ENCODE measurements at regions not wholly inside any gene's neighbourhood (a gene's known extent, or its start where the extent isn't known, plus 50 kb on each side); places are given as distances from the start of the nearest gene placed in this dataset.
A peak's percentile ranks its signal among the peaks of the same experiment; 100 is the strongest.

DNA sequence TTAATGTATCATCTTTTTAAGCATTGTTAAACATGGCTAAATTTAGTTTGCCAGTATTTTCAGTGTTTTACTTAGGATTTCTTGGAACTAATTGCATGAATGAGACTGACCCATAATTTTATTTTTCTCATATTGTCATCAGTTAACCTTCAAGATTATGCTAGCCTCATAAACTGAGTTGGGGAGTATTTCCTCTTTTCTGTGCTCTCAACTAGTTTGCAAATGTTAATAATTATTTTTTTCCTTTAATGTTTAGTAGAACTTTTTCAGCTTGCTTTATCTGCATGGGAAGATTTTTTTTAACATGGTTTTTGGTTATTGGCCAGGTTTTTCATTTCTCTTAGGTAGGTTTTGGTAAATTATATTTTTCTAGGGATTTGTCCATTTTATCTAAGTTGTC is 235.4 kb upstream of the SESN3 start:
- DNase-seq: no peak

DNA sequence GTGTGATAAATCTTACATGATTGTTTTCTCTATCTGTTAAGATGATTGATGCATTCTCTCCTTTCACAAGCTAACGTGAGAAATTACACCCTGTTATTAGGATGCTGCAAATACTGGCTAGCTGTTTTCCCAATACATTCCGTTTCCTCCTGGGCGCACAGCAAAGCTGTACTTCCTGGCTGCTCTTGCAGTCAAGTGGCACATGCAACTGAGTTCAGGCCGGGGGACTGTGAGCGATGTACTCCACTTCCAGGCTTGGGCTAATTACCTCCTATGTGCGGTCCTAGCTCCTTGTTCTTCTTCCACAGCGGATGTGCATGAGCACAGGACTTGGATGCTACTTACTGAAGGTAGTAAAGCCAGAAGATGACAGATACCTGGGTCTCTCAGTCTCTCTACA is 234.9 kb upstream of the SESN3 start:
- DNase-seq: no peak

DNA sequence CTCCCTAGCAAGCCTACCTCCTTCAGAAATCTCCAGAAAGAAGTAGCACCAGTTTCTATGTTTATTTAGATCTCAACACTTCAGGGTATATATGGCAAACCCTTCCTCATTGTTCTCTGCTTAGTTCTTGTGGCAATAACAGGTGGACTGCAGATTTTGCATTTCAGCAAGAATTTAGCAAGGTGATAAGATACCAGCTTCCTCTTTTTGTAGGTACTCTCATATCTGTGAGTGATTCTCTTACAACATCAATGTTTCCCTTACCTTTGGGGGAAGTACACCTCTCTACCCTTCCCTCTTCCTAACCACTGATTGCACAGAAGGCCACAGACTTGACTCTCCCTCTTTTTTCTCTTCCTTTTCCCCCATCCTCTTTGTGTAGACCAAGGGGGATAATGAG is 230.9 kb upstream of the SESN3 start:
- no peak for DNase-seq

DNA sequence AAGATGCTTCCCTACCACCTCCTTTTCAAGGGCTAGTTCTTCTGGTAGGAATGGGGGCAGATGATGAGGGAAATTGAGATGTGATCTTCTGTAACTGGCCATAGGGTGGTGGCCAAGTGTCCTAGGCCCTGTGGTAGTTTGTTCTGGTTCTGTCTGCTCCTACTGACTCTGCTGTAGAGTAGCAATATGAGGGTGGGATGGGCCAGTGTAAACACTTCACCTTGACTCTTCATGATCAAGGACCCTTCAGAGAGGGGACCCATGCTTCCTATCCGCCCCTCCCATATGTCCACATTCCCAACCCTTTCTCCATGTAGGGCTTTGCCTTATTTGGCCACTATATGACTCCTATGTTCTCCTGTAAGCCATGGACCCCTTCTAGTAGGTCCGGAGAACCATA is 230.3 kb upstream of the SESN3 start:
- no peak for DNase-seq

DNA sequence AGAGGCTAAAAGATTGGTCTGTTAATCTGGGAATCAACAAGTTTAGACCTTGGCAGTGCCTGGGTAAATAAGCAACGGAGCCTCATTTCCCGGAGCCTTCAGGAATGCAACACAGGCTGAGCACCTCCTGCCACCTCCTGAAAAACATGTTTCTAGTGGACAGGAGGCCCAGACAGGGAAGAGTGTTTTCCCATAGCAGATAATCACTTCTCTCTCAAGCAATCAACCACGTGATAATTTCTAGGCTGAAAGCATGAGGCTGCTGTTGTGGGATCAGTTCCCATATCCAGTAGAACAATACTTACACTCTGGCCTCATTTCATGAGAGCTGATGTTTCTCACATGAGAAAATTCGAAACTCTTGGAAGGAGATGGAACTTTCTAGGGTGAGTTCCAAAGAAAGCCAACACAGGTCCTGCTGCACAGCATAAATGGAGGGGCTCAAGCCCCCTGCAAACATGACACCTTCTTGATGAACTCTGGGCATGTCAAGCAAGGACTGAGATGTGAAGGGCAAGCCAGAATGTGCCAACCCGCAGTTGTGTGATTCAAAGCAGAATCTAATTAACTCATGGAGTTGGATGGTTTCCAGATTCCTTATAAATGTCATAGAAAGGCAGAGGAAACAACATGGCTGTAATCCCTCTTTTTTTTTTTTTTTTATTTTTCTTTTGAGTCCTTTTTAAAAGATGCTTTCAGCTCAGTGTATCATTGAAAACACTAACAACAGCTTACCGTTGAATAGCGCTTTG is 228.5 kb upstream of the SESN3 start:
- DNase-seq: no peak

DNA sequence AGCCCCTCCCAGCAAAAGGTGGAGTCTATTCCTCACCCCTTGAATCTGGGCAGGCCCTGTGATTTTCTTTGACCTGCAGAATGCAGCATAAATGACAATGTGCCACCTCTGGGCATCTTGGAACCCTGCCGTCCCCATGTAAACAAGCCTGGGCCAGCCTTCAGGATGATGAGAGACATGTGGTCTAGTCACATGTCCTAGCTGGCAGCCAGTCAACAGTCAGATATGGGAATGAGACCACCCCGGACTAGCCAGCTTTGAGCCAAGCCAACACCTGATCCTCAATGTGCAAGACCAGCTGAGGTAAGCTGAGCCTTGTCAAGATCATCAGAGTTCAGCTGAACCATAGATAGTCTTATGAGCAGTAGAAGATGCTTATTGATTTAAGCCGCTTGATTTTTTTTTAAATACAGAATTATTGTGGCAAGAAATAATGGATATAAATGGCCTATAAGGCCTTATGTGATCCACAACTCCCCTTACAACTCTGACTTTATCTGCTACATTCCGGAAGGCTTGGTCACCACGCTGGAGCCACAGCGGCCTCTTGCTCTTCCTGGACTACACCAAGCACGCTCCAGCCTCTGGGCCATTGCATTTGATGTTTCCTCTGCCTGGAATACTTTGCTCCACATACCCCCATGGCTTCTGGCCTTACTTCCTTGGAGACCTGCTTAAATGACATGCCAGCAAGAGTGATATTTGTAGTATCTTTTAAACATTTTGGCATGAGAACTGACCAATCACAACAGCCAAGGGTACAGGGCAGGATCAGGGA is 225.9 kb upstream of the SESN3 start:
- DNase-seq: no peak

DNA sequence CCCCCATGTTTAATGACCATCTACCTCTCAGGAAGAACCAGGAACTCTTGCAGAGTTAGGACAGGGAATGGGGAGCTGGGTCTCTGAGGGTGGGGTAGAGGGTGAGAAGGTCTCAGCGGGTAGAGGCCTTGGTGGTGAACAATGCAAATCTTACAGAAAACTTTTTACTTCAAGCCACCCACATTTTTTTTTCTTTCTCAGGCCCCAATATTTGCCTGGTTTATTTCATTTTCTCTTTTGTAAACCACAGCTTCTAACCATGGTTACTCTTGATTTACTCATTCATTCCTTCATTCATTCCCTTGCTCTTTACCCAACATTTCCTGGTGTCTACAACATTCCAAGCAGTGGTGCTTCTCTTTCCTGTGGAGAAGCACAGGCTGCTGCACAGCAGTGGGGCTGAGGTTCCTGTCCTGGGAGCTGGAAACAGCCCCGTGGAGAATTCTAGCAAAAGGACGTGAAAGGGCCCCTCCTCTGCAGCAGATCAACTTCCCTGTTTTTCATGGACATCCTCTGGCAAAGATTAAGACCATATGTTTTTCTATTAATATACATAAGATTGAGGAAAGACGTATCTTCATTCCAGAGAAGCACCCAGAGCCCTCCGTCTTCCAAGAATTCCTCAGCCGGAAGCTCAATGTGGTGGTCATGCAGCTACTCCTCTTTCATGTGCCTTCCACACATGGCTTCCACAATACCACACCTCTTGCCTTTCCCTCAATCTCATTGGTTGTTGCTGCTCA is 224.4 kb upstream of the SESN3 start:
- DNase-seq: no peak

DNA sequence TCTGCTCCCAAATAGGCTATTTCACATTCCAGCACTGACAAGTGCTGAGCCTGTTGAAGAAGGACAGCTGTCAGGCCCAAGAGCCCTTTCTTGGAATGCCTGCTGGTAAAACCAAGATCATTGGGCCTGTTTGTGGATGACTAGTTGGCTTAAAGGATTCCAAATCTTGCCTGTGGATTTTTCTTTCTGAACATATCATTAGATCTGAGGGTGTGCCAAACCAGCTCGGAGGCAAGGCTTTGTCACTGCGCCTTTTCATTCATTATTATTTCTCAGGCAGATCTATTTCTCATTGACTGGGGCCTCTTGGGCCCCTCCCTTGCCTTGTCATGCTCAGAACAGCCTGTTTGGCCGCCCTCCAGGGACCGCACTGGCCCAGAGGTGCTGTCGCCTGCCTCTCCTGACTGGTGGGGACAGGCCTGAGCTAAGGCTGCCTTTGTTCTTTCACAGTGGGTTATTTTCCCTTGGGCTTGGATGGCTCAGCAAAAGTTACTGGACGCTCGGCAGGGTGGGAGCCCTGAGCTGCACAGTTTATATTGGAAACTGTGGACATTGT is 222.7 kb upstream of the SESN3 start:
- DNase-seq: no peak

DNA sequence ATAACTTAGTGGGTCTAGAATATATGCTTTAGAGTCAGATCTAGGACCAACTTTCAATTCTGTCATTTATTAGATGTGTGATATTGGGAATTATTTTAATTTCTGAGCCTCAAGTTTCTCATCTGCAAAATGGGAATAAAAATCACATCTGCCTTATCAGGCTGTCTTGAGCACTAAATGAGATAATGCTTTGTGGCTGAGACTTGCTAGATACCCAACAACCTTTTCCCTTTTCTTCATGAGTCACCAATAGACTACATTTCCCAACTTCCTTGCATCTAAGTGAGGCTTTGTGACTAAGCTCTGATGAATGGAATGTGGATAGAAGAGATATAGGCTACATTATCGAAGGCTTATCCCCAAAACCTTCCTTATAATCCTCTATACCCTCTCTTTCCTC is 220.7 kb upstream of the SESN3 start:
- DNase-seq: no peak

DNA sequence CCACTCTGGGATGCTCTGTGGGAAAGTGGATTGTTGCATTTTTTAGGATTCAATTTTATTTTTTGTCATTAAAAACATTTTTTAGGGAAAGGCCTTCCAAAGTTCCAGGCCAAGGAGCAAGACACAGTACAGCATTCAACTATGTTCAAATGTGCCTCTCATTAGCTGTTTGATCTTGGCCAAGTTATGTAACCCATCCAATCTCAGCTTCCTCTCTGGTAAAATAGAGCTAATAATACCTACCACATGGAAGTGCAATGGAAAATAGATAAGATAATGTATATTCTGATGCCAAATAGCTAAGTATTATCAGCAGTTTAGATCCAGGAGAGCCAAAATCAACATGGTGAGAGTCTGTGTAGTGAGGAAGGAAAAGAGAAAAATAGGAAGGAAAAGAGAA is 220.3 kb upstream of the SESN3 start:
- no peak for DNase-seq

DNA sequence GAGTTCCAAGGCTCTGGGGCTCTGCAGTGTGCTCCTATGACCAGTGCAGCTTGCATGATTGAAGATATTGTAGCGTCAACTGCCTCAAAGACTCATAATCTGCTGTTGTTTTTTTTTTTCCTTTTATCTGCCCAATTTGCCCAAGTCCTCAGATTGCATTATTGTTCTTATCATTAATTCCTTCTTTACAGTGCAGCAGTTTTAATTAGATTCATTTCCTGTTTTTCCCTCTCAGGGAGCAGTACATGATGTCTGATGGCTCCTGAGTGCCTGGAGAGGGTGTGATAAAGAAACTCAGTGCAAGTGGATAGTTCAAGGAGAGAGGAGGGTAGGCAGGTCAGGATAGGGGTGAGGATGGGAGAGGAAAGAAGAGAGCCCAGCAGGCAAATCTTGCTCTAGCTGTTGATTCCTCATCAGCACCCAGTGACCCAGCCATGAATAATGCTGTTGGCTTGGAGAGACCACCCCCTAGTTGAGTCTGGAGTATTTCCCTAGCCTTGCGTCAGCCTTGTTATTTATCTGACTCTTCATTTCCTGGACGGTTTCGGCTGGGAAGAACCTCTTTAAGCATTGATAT is 219.6 kb upstream of the SESN3 start:
- DNase-seq: no peak

DNA sequence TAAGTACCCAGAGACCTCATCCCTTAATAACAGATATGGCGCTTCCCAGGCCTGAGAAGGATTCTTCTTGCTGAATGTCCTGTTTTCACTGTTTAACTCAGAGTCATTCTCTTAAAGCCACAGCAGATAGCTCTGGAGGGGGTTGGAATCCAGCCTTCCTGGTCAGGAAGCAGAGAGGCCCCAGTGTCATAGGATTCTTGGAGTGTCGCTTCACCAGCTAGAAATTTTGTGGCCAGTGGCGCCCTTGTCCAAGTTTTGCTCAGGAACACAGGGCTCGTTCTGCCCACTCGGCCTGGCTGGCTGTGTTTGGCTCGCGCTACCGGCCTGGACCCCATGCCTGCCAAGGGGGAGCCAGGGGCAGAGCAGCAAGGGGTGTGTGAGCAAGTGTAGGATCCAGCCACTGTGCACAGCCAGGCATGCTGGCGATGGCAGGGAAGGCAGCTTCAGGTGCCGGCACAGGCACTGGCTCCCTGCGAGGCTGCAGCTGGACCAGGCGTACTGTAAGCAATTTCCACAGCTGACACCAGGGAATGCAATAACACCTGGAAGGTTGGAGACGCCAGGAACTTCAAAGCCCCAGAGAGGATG is 214.8 kb upstream of the SESN3 start:
- DNase-seq: no peak

DNA sequence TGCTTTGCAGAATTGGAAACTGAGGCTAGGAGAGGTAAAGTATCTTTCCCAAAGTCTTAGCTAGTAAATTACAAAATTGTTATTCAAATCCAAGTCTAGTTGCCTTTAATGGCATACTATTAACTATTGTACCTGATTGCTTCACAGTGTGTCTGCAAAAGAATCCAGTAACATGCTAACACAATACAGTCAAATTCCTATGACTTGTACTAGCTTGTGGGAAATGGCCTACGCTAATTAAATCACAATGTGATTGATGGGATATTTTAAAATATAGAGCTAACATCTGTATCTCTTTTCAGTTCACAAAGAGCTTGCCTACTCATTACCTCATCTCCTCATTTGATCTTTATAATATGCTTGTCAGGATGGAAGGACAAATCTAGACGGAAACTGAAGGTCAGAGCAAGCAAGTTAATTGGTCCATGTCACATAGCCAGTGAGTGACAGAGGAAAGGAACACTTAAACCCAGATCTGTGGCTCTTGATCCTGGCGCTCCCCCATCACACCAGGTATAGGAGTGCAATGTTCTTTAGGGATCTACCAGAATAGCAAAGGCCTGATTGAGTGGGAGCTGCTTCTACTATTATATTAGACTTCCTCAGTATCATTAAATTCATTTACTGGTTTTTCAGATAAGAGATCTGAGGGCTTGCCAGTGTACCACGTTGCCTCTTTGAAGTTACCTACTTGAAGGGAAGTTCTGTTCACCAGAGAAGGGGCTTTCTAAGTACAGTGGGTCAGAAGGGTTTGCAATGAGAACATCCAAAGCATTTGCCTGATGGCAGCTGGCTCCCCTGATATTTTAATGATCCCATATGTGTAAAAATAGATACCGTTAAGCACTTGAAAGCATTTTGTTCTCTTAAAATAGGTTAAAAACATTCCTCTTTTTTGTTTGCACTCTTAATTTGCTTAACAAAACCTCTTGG is 213.6 kb upstream of the SESN3 start:
- DNase-seq: no peak

DNA sequence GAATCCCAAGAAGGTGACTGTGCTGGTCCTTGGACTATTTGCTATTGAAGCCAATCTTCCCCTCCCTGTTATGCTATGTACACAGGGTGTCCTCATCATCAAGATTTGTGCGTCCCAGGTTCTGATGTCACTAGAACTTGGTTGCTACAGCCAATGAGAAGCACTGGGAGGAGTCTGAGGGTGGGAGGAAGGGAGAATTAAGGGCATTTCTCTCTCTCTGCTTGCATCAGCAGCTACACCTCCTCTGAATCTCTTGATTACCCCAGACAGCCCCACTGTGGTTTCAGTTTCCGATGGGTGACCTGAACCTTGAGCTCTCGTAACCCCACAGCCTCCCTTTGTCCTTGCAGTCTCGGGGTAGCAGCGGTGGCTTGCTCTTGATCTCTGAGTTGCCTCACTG is 212.4 kb upstream of the SESN3 start:
- peak; percentile 14 to 37 for DNase-seq

DNA sequence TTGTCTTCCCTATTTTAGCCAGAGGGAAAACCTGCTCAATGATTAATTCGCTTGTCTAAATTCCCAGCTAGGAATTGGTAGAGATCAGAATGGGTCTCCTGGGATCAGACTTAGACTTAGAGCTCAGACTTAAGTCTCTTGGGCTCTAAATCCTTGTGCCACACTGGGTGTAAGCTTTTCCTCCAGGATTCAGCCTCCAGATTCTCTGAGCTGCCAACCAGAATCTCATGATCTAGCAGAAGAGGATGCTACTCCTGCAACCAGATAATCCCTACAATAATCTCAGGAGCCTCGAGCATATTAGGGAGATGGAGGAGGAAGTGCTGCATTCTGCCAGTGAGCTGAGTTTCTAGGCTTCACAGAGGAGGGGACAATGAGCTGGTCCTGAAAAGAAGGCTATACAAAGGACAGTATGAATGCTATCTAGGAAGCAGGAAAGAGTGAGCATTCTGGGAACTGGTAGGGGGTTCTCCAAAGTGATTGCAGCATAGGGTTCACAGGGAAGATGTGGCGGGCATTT is 211.6 kb upstream of the SESN3 start:
- no peak for DNase-seq

DNA sequence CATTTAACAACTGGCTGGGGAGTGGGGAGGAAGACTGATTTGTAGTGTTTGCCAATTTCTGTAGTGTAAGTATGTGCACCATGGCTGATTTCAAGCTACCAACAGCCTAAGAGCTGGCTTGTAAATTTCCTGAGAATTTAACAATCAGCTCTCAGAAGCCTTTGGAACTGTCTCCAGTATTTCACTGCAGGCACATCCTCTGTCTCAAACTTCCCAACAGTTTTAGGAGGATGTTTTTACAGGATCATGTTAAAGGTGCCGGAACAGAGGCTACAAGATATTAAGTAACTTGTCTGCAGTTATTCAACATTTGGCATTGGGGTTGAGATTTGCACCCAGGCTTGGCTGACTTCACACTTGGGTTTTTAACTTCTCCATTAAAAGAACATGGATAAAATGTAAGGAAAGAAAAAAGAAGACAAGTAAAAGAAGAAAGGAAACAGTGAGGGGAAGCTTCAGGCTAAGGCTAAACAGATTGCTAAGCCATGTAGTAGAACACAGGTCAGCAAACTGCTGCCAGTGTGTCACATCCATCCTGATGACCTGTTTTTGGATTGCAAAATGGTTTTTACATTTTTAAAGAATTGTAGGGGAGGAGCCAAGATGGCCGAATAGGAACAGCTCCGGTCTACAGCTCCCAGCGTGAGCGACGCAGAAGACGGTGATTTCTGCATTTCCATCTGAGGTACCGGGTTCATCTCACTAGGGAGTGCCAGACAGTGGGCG is 204.8 kb upstream of the SESN3 start:
- DNase-seq: no peak

DNA sequence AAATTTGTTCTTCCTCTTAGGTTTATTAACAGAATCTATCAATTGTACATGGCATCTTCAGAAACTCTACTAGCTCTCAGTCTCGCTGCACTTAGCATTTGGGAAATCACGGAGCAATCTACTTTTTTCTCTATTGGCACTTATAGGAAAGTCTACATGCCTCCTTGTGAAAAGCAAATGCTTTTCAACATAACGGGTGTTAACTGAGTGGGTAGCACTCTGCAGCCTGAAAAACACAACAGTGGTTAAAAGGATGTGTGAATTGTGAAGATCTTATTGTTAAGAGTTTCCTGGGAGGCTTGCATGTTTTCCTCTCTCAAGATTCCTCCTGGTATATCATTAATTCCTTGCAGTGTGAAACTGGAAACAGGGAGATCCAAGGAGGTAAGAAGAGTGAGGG is 204.2 kb upstream of the SESN3 start:
- DNase-seq: no peak

DNA sequence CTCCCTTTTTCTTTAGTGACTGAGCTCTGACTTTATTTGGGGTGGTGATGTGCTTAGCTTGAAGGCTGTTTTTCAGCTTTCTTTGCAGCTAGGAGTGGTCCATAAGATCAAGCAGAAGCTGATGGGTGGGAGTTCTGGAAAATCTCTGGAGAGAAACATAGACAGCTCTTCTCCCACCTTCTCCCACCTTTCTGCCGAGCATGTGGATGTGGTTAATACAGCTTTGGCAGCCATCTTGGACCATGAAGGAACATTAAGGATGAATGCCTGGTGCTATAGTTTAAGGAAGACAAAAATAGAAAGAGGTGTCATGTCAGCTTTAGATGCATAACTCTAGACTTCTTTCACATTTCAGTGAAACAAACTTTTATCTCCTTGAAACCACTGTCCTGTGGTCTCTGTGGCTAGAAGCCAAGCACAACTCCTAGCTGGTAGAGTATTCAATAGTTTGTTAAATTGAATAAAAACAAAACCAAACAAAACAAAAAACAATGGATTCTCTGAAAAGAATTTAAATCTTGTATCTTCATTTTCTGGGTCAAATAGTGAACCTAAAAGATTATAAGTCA is 203.6 kb upstream of the SESN3 start:
- no peak for DNase-seq

DNA sequence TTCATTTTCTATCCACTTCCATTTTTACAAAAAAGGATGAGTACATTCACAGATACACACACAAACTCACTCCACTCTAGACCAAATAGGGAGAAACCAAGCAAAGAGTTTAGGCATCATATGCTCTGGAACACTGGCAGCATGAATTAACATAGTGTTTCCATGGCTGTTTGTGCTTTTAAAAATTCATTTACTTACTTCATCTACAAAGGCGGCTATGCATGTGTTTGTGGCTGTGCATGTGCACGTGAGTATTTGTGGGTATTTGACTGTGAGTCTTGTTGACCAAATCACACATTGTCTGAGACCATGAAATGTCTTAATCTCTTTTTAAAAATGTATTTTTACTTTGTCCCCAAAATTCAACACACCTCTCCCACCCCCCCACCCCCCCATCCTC is 203.0 kb upstream of the SESN3 start:
- no peak for DNase-seq

Measured in CD4-positive, alpha-beta T cell treated with Interferon alpha-2 for 1 hour (primary cell).